Stomach (tissue), 4 donors: ENCODE measurements at regions not wholly inside any gene's neighbourhood (a gene's known extent, or its start where the extent isn't known, plus 50 kb on each side); places are given as distances from the start of the nearest gene placed in this dataset.

Experiments
- POLR2A ChIP-seq, 4 donors: fragments of 450-650 bp; IDR thresholded peaks; one replicate each; pipeline ENCODE4 v1.6.1; 2016; ENCODE audit warnings: antibody characterized with exemption in 4 of 4, control low read depth in 2 of 4, mild to moderate bottlenecking in 1 of 4, moderate library complexity in 1 of 4
- POLR2AphosphoS5 ChIP-seq, 3 donors: sonication (generic); formaldehyde crosslinking; IDR thresholded peaks; one replicate each; pipeline ENCODE4 v1.6.1; 2016; ENCODE audit warnings: antibody characterized with exemption in 3 of 3
- TF ChIP-seq, protein P1 (sequence below), 7 experiments: fragments of 450-650 bp in 4 of 7; fragments of 200-600 bp in 3 of 7; sonication (generic) in 3 of 7; IDR thresholded peaks; one replicate each; pipeline ENCODE4 v1.5.1; 2016 to 2019; ENCODE audit warnings: antibody characterized with exemption in 7 of 7, control low read depth in 2 of 7, mild to moderate bottlenecking in 1 of 7

DNA sequence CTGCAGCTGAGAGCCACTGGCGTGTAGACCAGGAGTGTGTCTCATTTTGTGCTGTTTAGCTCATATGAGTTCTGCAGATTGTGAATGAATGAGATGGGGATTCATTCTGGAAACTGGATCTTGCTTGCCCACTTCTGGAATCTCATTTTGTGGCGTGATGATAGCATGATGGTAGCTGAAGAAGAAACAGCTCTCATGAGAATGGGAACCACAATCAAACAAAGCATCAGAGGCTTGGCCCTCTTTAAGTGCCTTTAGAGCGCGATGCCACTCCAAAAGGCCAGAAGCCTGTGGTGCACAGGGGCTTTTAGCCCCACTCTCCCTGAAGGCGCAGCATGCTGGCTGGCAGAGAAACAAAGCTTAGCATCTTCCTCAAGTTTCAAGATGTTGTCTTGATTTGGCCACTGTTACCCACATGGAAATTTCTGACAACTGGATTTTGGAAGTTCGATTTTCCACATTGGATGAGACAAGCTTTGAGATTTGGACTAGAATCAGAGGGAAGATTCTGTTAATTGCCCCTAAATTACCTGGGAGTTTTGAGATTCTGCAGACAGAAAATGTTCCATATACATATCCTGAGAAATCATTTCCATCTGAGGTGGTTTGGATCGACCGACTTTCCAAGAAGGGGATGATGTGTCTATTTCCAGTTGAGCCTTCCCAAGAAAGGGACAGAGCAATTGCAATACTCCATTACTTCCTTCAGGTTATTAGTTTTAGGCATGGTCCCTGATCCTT lies 234.5 kb downstream of the VAPA start:
- TF ChIP-seq, protein P1, sequence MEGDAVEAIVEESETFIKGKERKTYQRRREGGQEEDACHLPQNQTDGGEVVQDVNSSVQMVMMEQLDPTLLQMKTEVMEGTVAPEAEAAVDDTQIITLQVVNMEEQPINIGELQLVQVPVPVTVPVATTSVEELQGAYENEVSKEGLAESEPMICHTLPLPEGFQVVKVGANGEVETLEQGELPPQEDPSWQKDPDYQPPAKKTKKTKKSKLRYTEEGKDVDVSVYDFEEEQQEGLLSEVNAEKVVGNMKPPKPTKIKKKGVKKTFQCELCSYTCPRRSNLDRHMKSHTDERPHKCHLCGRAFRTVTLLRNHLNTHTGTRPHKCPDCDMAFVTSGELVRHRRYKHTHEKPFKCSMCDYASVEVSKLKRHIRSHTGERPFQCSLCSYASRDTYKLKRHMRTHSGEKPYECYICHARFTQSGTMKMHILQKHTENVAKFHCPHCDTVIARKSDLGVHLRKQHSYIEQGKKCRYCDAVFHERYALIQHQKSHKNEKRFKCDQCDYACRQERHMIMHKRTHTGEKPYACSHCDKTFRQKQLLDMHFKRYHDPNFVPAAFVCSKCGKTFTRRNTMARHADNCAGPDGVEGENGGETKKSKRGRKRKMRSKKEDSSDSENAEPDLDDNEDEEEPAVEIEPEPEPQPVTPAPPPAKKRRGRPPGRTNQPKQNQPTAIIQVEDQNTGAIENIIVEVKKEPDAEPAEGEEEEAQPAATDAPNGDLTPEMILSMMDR (IDR thresholded peaks at IDR 0.05), result no peak
- TF ChIP-seq POLR2A (IDR thresholded peaks at IDR 0.05) (no peak), POLR2AphosphoS5 (IDR thresholded peaks at IDR 0.05) (no peak)
